SK-N-MC (cell line): ENCODE measurements at regions not wholly inside any gene's neighbourhood (a gene's known extent, or its start where the extent isn't known, plus 50 kb on each side); places are given as distances from the start of the nearest gene placed in this dataset.

ENCODE experiments used
- EZH2 ChIP-seq: fragments of 200-600 bp; sonication (generic); IDR thresholded peaks from one replicate; pipeline ENCODE4 v1.6.1; 2017; ENCODE audit warnings: antibody characterized with exemption
- FOXP2 ChIP-seq: optimal IDR thresholded peaks from 2 replicates; pipeline ENCODE3; 2011; ENCODE audit warnings: mild to moderate bottlenecking, moderate library complexity; ENCODE audit not compliant: insufficient read depth; ENCODE audit errors: extremely low read length, control extremely low read depth
- POLR2AphosphoS5 ChIP-seq: IDR thresholded peaks from 2 replicates; pipeline ENCODE4 v1.6.1; 2012; ENCODE audit warnings: mild to moderate bottlenecking, low read depth, low read length, borderline replicate concordance

GRCh38 chr5:30030101-30030500 lies 1163.4 kb upstream of the CDH6 start:
- TF ChIP-seq POLR2AphosphoS5 = no peak
- TF ChIP-seq EZH2 = no peak
- TF ChIP-seq FOXP2 = no peak
